DMS153 treated with DMSO at 0.1 percent for 48 hours (cell line): ENCODE measurements at regions not wholly inside any gene's neighbourhood (a gene's known extent, or its start where the extent isn't known, plus 50 kb on each side); places are given as distances from the start of the nearest gene placed in this dataset.

Experiments used
- DNase-seq: peaks from one replicate; lab custom pipeline; 2025; ENCODE audit not compliant: unreplicated experiment; lab: John Stamatoyannopoulos, UW

GRCh38 chr14:26137161-26137560, 460.7 kb downstream of the NOVA1 start:
- DNase-seq, result no peak

GRCh38 chr14:26132061-26132645, 465.7 kb downstream of the NOVA1 start:
- no peak for DNase-seq

GRCh38 chr14:26130690-26131089, 467.1 kb downstream of the NOVA1 start:
- DNase-seq, result no peak

- no peak for DNase-seq
Observed at GRCh38 chr14:26128931-26129671, 468.7 kb downstream of the NOVA1 start.

GRCh38 chr14:26124896-26125438, 472.9 kb downstream of the NOVA1 start:
- peak; percentile 6 for DNase-seq

- DNase-seq, result no peak
Observed at GRCh38 chr14:26123459-26123858, 474.4 kb downstream of the NOVA1 start.

GRCh38 chr14:26121181-26121580, 476.7 kb downstream of the NOVA1 start:
- DNase-seq, result no peak

- no peak for DNase-seq
Observed at GRCh38 chr14:26113911-26114640, 483.8 kb downstream of the NOVA1 start.

- DNase-seq, result no peak
Observed at GRCh38 chr14:26104717-26105116, 493.1 kb downstream of the NOVA1 start.

GRCh38 chr14:26097852-26098251, 500.0 kb downstream of the NOVA1 start:
- DNase-seq, result no peak

- DNase-seq, result no peak
Observed at GRCh38 chr14:26088275-26088674, 509.6 kb downstream of the NOVA1 start.

GRCh38 chr14:26081043-26081442, 516.8 kb downstream of the NOVA1 start:
- DNase-seq, result no peak

- no peak for DNase-seq
Observed at GRCh38 chr14:26078561-26078960, 519.3 kb downstream of the NOVA1 start.

GRCh38 chr14:26074892-26075291, 522.9 kb downstream of the NOVA1 start:
- no peak for DNase-seq

GRCh38 chr14:26070443-26070842, 527.4 kb downstream of the NOVA1 start:
- no peak for DNase-seq

- DNase-seq, result no peak
Observed at GRCh38 chr14:26067786-26068459, 529.9 kb downstream of the NOVA1 start.

GRCh38 chr14:26067341-26067740, 530.5 kb downstream of the NOVA1 start:
- DNase-seq, result no peak

GRCh38 chr14:26056036-26056616, 541.7 kb downstream of the NOVA1 start:
- no peak for DNase-seq

GRCh38 chr14:26032348-26032747, 565.5 kb downstream of the NOVA1 start:
- no peak for DNase-seq

GRCh38 chr14:26026384-26026783, 571.4 kb downstream of the NOVA1 start:
- DNase-seq, result no peak

GRCh38 chr14:26023967-26024366, 573.9 kb downstream of the NOVA1 start:
- DNase-seq, result no peak
